K562 (cell line): ENCODE measurements at regions not wholly inside any gene's neighbourhood (a gene's known extent, or its start where the extent isn't known, plus 50 kb on each side); places are given as distances from the start of the nearest gene placed in this dataset.
A peak's percentile ranks its signal among the peaks of the same experiment; 100 is the strongest.

Experiments used
- ATAC-seq: fragments of 200-7000 bp; cut with Tn5 transposase; 3 replicates; pipeline ENCODE4 v1.9.1; 2020; ENCODE audit warnings: moderate library complexity
- BruUV-seq: library from RNA; stranded (reverse); fragments of 400-500 nt; replicated peaks from 2 replicates; lab custom pipeline; 2021; lab: Mats Ljungman, UMichigan
- CTCF ChIA-PET: fragments of 300-600 bp; formaldehyde crosslinking; extraction: SDS; loops from one replicate; lab custom pipeline; 2021; ENCODE audit warnings: low intra/inter-chr PET ratio; lab: Yijun Ruan, JAX
- POLR2A ChIA-PET: fragments of 300-600, 350-650 bp; sonication (Branson Sonifier 250); formaldehyde crosslinking; extraction: SDS; loops from one replicate; lab custom pipeline; 2021; ENCODE audit warnings: antibody characterized with exemption, inconsistent platforms; lab: Yijun Ruan, JAX
- DNase-seq, 4 experiments: peaks; one replicate each; pipeline versions ENCODE4 v3.0.0 to v3.0.0-alpha.2; 2011 to 2018; ENCODE audit warnings: low spot score in 3 of 4, mixed read lengths in 3 of 4; ENCODE audit errors: extremely low read depth in 1 of 4
- FAIRE-seq: peaks from 2 replicates; lab custom pipeline; 2011; peaks lifted over from hg19 to GRCh38; lab: Jason Lieb, UNC
- H2AFZ ChIP-seq: 2 replicates; pipeline ENCODE4 v1.6.0; 2011; ENCODE audit warnings: low read depth, low read length, control low read depth, inconsistent platforms
- H3K27ac ChIP-seq: fragments of 200-600 bp; 3 replicates; pipeline ENCODE4 v1.8.0; 2011; ENCODE audit warnings: low read depth, mild to moderate bottlenecking, control low read depth, inconsistent platforms, low read length, moderate library complexity, mixed read lengths; ENCODE audit errors: extremely low read depth
- H3K27me3 ChIP-seq, 2 experiments: fragments of 300-600 bp in 1 of 2; 2 replicates in 1 of 2; 3 replicates in 1 of 2; pipeline versions ENCODE4 v1.6.0 to v1.8.0; 2011; ENCODE audit warnings: inconsistent platforms in 2 of 2, low read length in 2 of 2, mild to moderate bottlenecking in 1 of 2, mixed read lengths in 1 of 2, moderate library complexity in 1 of 2; ENCODE audit not compliant: control insufficient read depth in 2 of 2, insufficient read depth in 2 of 2
- H3K36me3 ChIP-seq: fragments of 300-600 bp; 3 replicates; pipeline ENCODE4 v1.8.0; 2011; ENCODE audit warnings: mild to moderate bottlenecking, low read length, inconsistent platforms; ENCODE audit not compliant: control insufficient read depth, insufficient read depth
- H3K4me1 ChIP-seq, 2 experiments: fragments of 200-600 bp in 1 of 2; replicated peaks in 1 of 2; 2 replicates in 1 of 2; 3 replicates in 1 of 2; pipeline versions ENCODE4 v1.5.1 to v1.8.0; 2011; ENCODE audit warnings: inconsistent platforms in 2 of 2, low read length in 2 of 2, mild to moderate bottlenecking in 1 of 2, mixed read lengths in 1 of 2, moderate library complexity in 1 of 2; ENCODE audit not compliant: control insufficient read depth in 2 of 2, insufficient read depth in 2 of 2
- H3K4me2 ChIP-seq: 2 replicates; pipeline ENCODE4 v1.6.1; 2011; ENCODE audit warnings: low read length, control low read depth, inconsistent platforms, mixed read lengths; ENCODE audit not compliant: insufficient read depth
- H3K4me3 ChIP-seq: fragments of 200-600 bp; sonication (generic), shearing (Covaris generic); 2 replicates; pipeline ENCODE4 v1.5.1; 2016; ENCODE audit warnings: control low read depth, inconsistent platforms
- H3K79me2 ChIP-seq: fragments of 200-600 bp; 3 replicates; pipeline ENCODE4 v1.8.0; 2011; ENCODE audit warnings: low read length, inconsistent platforms; ENCODE audit not compliant: control insufficient read depth, insufficient read depth
- H3K9ac ChIP-seq, 2 experiments: 2 replicates each; pipeline versions ENCODE4 v1.6.0 to v1.6.1; 2011; ENCODE audit warnings: low read depth in 2 of 2, low read length in 2 of 2, control low read depth in 1 of 2, inconsistent platforms in 1 of 2, mild to moderate bottlenecking in 1 of 2, mixed read lengths in 1 of 2; ENCODE audit not compliant: insufficient read depth in 1 of 2
- H3K9me1 ChIP-seq: one replicate; pipeline ENCODE4 v1.6.0; 2011; ENCODE audit warnings: inconsistent platforms, mild to moderate bottlenecking, low read length, moderate library complexity; ENCODE audit not compliant: control insufficient read depth, insufficient read depth
- H3K9me3 ChIP-seq: replicated peaks from 2 replicates; pipeline ENCODE4 v1.5.1; 2011; ENCODE audit warnings: low read depth, low read length, inconsistent platforms; ENCODE audit not compliant: control insufficient read depth, insufficient read depth
- H4K20me1 ChIP-seq: replicated peaks from 2 replicates; pipeline ENCODE4 v1.6.1; 2011; ENCODE audit warnings: low read length, inconsistent platforms, mixed read lengths; ENCODE audit not compliant: control insufficient read depth, insufficient read depth
- BCOR ChIP-seq: fragments of 450-650 bp; IDR thresholded peaks from 2 replicates; pipeline ENCODE4 v1.6.1; 2016
- CAMTA2 ChIP-seq: fragments of 250-450 bp; sonication (Bioruptor Pico); conservative IDR thresholded peaks from 2 replicates; pipeline ENCODE4 v1.5.1; 2022
- PURB ChIP-seq: sonication (generic); formaldehyde crosslinking; IDR thresholded peaks from 2 replicates; pipeline ENCODE4 v1.9.0; 2021; ENCODE audit warnings: low read depth, mild to moderate bottlenecking, missing genetic modification reagents
- ZNF316 ChIP-seq: fragments of 450-650 bp; IDR thresholded peaks from 2 replicates; pipeline ENCODE4 v1.6.1; 2016
- WGBS: fragments of 100-300 bp; shearing (Covaris generic); methylation state at CpG from one replicate; pipeline ENCODE4 v1.1.6; 2016; ENCODE audit warnings: low coverage, mixed read lengths; ENCODE audit not compliant: insufficient coverage; ENCODE audit errors: missing lambda C conversion rate; 5-methylcytosine and 5-hydroxymethylcytosine counted together
- in situ Hi-C: fragments of 300-500 bp; cut with MboI; formaldehyde crosslinking; loops from 4 replicates; pipeline ENCODE4 v1.15.0; 2018; ENCODE audit warnings: inconsistent platforms, mixed read lengths
- intact Hi-C: fragments of 100-400 bp; cut with micrococcal nuclease; formaldehyde crosslinking; loops from 2 replicates; pipeline ENCODE4 v1.14.2; 2022

- Histone ChIP-seq H3K79me2 (no peaks in the 10 kb centered on the region), H3K4me1 (no peaks in the 10 kb centered on the region), H3K9me1 (no peaks in the 10 kb centered on the region), H3K9me3 (no peaks in the 10 kb centered on the region), H3K36me3 (no peaks in the 10 kb centered on the region), H3K4me3 (no peak overlapping the region), H2AFZ (no peak overlapping the region), H3K4me2 (no peak overlapping the region), H3K9ac (no peak overlapping the region), H3K27me3 (no peaks in the 10 kb centered on the region; a peak in 1 of 5 replicates), H4K20me1 (no peaks in the 10 kb centered on the region), H3K27ac (no peak overlapping the region)
- CTCF ChIA-PET: no interaction called here
- 0% methylated on average over 4 of the region's 4 CpGs for WGBS
- intact Hi-C loops: no loop called here
- DNase-seq (no peak), ATAC-seq (no peak), FAIRE-seq (no peak)
- no TSS peak for BruUV-seq
- TF ChIP-seq ZNF316: peak; percentile 23; the same call in 1 of the 2 replicates
- TF ChIP-seq CAMTA2: no peak
- in situ Hi-C loops: no loop called here
- POLR2A ChIA-PET: no interaction called here
These were observed 65.8 kb upstream of the KCNA1 start for GRCh38 chr12:4843907-4844306.

DNA sequence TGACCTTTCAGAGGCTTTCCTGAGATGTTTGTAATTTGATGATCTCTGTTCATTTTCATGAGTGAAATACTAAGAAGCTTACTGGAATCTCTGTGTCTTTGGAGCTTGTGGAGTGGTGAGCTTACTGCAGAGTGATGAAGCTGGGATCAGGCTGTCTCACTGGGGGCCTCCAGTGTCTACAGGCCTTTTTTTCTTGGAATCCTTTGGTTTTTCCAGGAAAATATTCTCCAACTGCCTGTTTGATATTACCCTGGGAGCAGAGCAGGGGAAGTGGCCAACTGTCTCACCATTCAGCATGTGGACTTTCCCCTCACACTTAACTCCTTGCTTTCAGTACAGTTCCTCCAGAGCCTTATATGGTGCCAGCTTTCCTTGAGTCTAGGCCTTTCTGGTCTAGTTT lies 62.0 kb upstream of the KCNA1 start:
- TF ChIP-seq BCOR (no peak), PURB (CRISPR knock-in tag) (no peak)
- Histone ChIP-seq H2AFZ (no peak overlapping the region), H3K9ac (no peak overlapping the region), H3K4me2 (no peak overlapping the region), H3K4me3 (no peak overlapping the region), H3K36me3 (no peaks in the 10 kb centered on the region), H3K4me1 (no peaks in the 10 kb centered on the region), H3K9me1 (no peaks in the 10 kb centered on the region), H3K79me2 (no peaks in the 10 kb centered on the region), H3K27ac (no peak overlapping the region), H4K20me1 (no peaks in the 10 kb centered on the region), H3K27me3 (peaks cover 0 to 13% of the 10 kb centered on the region in 2 experiments; a peak in 3 of 5 replicates), H3K9me3 (no peaks in the 10 kb centered on the region)
- intact Hi-C loops: no loop called here
- in situ Hi-C loops: no loop called here
- ATAC-seq (no peak), FAIRE-seq (no peak), DNase-seq (no peak)
- POLR2A ChIA-PET: interaction anchor here (0.6 kb wide), 1 partner anchor 34 kb away, joined by 3 read pairs; no protein-coding TSS in a partner anchor
- CTCF ChIA-PET: no interaction called here
- BruUV-seq: no TSS peak
